PC-3 (cell line): ENCODE measurements at regions not wholly inside any gene's neighbourhood (a gene's known extent, or its start where the extent isn't known, plus 50 kb on each side); places are given as distances from the start of the nearest gene placed in this dataset.

Source experiments
- CTCF ChIP-seq: fragments of 300-600 bp; sonication (generic); conservative IDR thresholded peaks from 2 replicates; pipeline ENCODE4 v1.5.1; 2017; ENCODE audit warnings: antibody characterized with exemption, low read depth, mild to moderate bottlenecking, low read length
- EZH2phosphoT487 ChIP-seq: fragments of 300-600 bp; sonication (generic); IDR thresholded peaks from 2 replicates; pipeline ENCODE4 v1.6.1; 2018; ENCODE audit warnings: mild to moderate bottlenecking, antibody characterized with exemption, low read length, borderline replicate concordance

- no peak for TF ChIP-seq CTCF
- no peak for TF ChIP-seq EZH2phosphoT487
Measured at GRCh38 chr4:11037637-11038036, 353.1 kb upstream of the CLNK start.
